SK-MEL-5 (cell line): ENCODE measurements at regions not wholly inside any gene's neighbourhood (a gene's known extent, or its start where the extent isn't known, plus 50 kb on each side); places are given as distances from the start of the nearest gene placed in this dataset.

Experiments used
- DNase-seq: peaks from one replicate; pipeline ENCODE4 v3.0.0-alpha.2; 2016; ENCODE audit warnings: low read depth, low spot score
- in situ Hi-C: cut with HindIII; loops from 2 replicates; pipeline ENCODE4 v1.10.0; 2016; ENCODE audit warnings: low sequenced_read_pairs, high pct_unique_total_duplicates, low pct_unique_long_range_greater_than_20kb

- in situ Hi-C loops = no loop called here
- no peak for DNase-seq
Observed at GRCh38 chr12:19926266-19926665, 442.1 kb upstream of the PDE3A start.

- in situ Hi-C loops = no loop called here
Observed at GRCh38 chr12:19927661-19928060, 440.7 kb upstream of the PDE3A start.

DNA sequence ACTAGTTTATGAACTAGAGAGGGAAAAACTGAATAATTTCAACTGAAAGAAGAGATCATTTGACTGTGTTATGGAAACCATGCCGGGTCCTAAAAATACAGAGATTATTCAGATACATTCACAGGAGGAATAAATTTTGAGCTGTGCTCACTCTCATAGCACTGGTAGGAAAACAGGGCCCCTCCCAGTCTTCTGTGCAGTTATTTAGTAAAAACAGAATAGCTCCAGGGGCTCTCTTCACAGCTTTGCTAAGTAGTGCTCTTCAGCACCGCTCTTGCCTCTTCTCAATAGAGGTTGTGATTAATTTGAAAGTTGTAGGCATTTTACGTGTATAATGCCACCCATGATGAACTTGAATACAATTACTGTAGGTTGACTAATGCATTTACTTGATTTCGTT lies 435.9 kb upstream of the PDE3A start:
- in situ Hi-C loops = no loop called here
- no peak for DNase-seq

More at GRCh38 chr12:19927661-19928060, 440.7 kb upstream of the PDE3A start:
- DNase-seq = no peak

GRCh38 chr12:19933924-19934323 lies 434.4 kb upstream of the PDE3A start:
- in situ Hi-C loops = no loop called here

DNA sequence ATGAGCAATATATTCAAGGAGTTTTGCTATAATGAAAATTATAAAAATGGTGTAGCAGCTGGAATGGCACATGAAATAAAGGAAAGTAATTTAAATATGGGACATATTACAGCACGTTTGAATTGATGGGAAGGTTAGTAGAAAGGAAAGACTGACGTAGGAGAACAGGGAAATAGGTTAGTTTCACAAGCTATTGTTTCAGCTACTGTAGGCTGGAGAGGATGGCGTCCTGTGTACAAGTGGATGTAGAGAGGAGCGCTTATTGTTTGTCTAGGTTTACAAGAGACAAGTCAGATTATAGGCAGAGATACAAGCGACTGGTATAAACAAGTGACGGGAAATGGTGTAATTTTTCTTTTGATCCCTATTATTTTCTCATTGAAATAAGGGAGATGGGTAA lies 431.2 kb upstream of the PDE3A start:
- in situ Hi-C loops = no loop called here

More at GRCh38 chr12:19933924-19934323, 434.4 kb upstream of the PDE3A start:
- no peak for DNase-seq

DNA sequence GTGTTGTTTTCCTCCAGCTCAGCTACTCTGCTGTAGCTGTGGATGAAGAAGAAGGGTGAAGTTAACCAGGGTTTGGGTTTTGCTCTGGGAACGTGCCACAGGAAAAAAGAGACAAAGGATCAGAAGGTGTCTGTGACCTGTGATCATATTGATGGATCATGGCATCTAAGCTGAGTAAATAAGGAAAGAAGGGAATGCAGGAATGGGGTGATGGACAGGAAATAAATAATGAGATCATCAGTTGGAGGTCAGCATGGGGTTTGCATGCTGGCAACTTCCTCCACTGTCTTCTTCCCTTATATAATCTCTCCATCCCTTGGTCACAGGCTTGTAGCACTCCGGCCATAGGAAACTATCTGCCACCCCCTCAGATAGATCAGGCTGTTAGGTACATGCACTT lies 430.3 kb upstream of the PDE3A start:
- in situ Hi-C loops = no loop called here
- no peak for DNase-seq

More for the DNA sequence above, 431.2 kb upstream of the PDE3A start:
- DNase-seq = no peak

- in situ Hi-C loops = no loop called here
- DNase-seq = no peak
Observed at GRCh38 chr12:19938491-19938890, 429.8 kb upstream of the PDE3A start.

DNA sequence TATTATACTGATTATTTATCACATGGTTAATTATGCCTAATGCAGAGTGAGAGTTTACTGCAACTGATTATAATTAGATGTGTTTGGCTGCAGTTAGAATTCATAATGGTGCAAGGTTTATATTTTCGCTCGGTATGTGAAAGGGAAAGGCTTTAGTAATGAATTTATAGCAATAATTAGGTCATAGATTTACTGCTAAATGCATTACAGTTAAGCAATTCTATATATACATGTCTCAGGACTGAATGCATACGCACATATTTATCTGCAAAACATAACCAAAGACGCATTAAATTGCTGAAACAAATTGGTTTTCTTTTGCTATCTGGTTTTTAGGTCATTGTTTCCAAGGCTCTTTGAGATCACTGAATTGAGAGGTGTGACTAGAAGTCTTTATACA lies 428.1 kb upstream of the PDE3A start:
- in situ Hi-C loops = no loop called here
- no peak for DNase-seq

GRCh38 chr12:19941096-19941495 lies 427.2 kb upstream of the PDE3A start:
- DNase-seq = no peak
- in situ Hi-C loops = no loop called here

DNA sequence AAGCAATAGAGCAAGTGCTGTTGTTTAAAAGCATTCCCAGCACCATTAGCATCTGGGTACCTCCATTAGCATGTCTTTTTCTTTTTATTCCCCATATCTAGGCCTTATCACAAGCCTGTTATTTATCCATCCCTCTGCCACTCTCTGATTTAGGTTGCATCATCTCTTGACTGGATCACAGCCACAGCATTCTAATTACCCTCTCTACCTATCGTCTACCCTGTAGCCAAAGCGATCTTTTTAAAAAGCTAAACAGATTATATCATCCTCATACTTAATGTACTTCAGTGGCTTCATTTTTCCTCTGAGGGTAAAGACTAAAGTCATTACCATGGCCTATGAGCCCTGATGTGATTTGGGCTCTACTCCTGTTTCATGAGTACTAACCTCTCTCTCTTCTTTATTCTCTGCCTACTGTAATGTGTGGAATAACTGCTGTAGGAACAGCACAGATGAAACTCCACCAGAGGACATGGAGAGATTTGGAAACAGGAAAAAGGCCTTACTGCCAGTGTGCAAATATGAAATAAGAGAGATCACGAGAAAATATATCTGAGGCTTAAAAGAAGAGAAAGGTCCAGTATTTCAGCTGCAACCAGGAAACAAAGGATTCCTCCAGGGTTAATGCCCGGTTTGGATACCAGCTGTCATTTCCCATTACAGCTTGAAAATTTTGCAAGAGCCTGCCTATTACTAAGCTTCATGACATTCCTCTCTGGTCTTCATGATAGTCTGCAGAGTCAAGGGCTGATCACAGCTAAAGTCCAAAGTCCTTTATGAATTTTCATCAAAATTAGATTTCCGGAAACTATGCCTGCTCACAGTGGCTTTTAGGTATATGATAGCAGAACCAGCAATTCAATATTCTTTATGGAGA lies 422.5 kb upstream of the PDE3A start:
- in situ Hi-C loops = no loop called here
- no peak for DNase-seq

- DNase-seq = no peak
- in situ Hi-C loops = no loop called here
Observed at GRCh38 chr12:19946550-19946949, 421.8 kb upstream of the PDE3A start.

GRCh38 chr12:19947344-19947743 lies 421.0 kb upstream of the PDE3A start:
- in situ Hi-C loops = no loop called here
- DNase-seq = no peak

- DNase-seq = no peak
Observed at GRCh38 chr12:19951664-19952063, 416.7 kb upstream of the PDE3A start.

GRCh38 chr12:19953734-19954133 lies 414.6 kb upstream of the PDE3A start:
- no peak for DNase-seq
- in situ Hi-C loops = no loop called here

More at GRCh38 chr12:19951664-19952063, 416.7 kb upstream of the PDE3A start:
- in situ Hi-C loops = no loop called here

GRCh38 chr12:19954163-19954562 lies 414.2 kb upstream of the PDE3A start:
- in situ Hi-C loops = no loop called here

GRCh38 chr12:19957308-19958125 lies 410.8 kb upstream of the PDE3A start:
- no peak for DNase-seq
- in situ Hi-C loops = no loop called here

More at GRCh38 chr12:19954163-19954562, 414.2 kb upstream of the PDE3A start:
- no peak for DNase-seq

DNA sequence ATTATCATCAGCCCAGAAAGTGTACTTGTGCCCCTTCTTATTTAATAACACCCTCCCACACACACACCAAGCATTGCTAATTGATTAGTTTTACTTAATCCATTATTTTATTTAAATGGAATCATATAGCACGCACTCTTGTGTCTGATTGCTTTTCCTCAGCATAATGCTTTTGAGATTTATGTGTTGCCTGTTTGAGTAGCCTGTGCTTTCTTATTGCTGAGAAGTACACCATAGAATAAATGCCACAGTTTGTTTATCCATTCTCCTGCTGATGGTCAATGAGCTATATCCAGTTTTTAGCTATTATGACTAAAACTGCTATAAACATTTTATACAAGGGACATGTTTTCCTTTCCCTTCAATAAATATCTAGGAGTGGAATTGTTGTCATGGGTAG lies 409.9 kb upstream of the PDE3A start:
- no peak for DNase-seq

GRCh38 chr12:19959353-19959752 lies 409.0 kb upstream of the PDE3A start:
- in situ Hi-C loops = no loop called here
- DNase-seq = no peak

More for the DNA sequence above, 409.9 kb upstream of the PDE3A start:
- in situ Hi-C loops = no loop called here
